ENCODE measurements at regions not wholly inside any gene's neighbourhood (a gene's known extent, or its start where the extent isn't known, plus 50 kb on each side); places are given as distances from the start of the nearest gene placed in this dataset.
"Not testable (repeated sequence)": the region's sequence is repeated elsewhere in the genome, so short reads cannot be mapped to it uniquely, and the experiment has no call there.

DNA sequence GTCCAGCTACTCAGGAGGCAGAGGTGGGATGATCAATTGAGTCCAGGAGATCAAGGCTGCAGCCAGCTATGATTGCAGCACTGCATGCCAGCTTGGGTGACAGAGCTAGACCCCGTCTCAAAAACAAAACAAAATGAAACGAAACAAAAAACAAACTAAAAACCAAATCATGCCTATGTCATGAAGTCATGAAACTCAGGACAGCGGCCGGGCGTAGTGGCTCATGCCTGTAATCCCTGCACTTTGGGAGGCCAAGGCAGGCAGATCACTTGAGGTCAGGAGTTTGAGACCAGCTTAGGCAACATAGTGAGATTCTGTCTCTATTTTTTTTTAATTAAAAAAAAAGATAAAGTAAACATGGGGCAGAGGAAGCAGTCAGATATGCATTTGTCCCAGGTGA is 472.6 kb downstream of the GOLGA6L6 start:
- H3K27me3 Mint-ChIP-seq; H4K20me1 ChIP-seq (ENCODE audit: control insufficient read depth, insufficient read depth, low read length, poor library complexity, severe bottlenecking); H3K9ac ChIP-seq (ENCODE audit: low read length); H3K4me1 ChIP-seq (ENCODE audit: control insufficient read depth in 2 of 2, insufficient read depth in 2 of 2, low read length in 2 of 2); H3K4me1 Mint-ChIP-seq; H3K79me2 ChIP-seq (ENCODE audit: control insufficient read depth, insufficient read depth, low read length); ATAC-seq (ENCODE audit: low read depth); intact Hi-C loops (cut with micrococcal nuclease); H3K27me3 ChIP-seq (replicated peaks in 1 of 4; ENCODE audit: control extremely low read depth in 1 of 4, control insufficient read depth in 3 of 4, insufficient read depth in 4 of 4, low read length in 3 of 4); POLR2A ChIA-PET; H3K27ac ChIP-seq (ENCODE audit: low read length in 2 of 2); H3K9me3 ChIP-seq (ENCODE audit: control extremely low read depth in 1 of 3, control insufficient read depth in 2 of 3, insufficient read depth in 1 of 3, low read length in 2 of 3); H3K4me2 ChIP-seq (replicated peaks; ENCODE audit: low read depth, low read length, poor library complexity, severe bottlenecking); H3K36me3 ChIP-seq (replicated peaks in 1 of 2; ENCODE audit: control extremely low read depth in 1 of 2, control insufficient read depth in 1 of 2, extremely low read depth in 1 of 2, insufficient read depth in 2 of 2, low read length in 1 of 2); CTCF ChIA-PET; DNase-seq; H3K4me3 Mint-ChIP-seq; H3K4me3 ChIP-seq (ENCODE audit: control extremely low read depth in 1 of 5, extremely low read depth in 1 of 5, insufficient read depth in 1 of 5, low read depth in 2 of 5, low read length in 4 of 5); H2AFZ ChIP-seq (ENCODE audit: insufficient read depth, low read depth, low read length, poor library complexity, severe bottlenecking); H3K9me3 Mint-ChIP-seq (ENCODE audit: insufficient read depth); H3K27ac Mint-ChIP-seq: not testable (repeated sequence)
- no CpG with 5 or more reads among the region's 5 CpGs for WGBS (ENCODE audit: insufficient coverage)

DNA sequence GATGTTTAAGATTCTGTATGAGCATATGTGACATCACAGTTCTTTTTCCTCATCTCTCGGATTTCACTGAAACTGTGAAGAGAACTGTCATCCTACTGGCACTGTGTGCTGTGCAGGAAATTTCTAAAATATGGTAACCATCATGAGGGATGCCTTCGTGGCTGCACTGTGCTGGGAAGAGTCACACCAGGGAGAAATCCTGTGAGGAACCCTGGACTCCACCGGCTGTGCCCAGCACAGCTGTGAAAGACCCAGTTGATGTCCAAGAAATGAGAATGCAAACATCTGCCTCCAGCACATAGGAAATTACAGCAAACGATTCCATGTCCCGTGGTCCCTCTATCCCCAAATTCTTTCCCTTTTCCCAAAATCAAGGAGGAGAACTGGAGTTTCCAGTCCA is 475.4 kb downstream of the GOLGA6L6 start:
- H2AFZ ChIP-seq (ENCODE audit: insufficient read depth, low read depth, low read length, poor library complexity, severe bottlenecking); H3K4me3 Mint-ChIP-seq; H3K4me1 Mint-ChIP-seq; H3K27me3 ChIP-seq (replicated peaks in 1 of 4; ENCODE audit: control extremely low read depth in 1 of 4, control insufficient read depth in 3 of 4, insufficient read depth in 4 of 4, low read length in 3 of 4); H3K27ac ChIP-seq (ENCODE audit: low read length in 2 of 2); H3K27ac Mint-ChIP-seq; H3K36me3 ChIP-seq (replicated peaks in 1 of 2; ENCODE audit: control extremely low read depth in 1 of 2, control insufficient read depth in 1 of 2, extremely low read depth in 1 of 2, insufficient read depth in 2 of 2, low read length in 1 of 2); DNase-seq; H3K4me2 ChIP-seq (replicated peaks; ENCODE audit: low read depth, low read length, poor library complexity, severe bottlenecking); H3K9me3 Mint-ChIP-seq (ENCODE audit: insufficient read depth); POLR2A ChIA-PET; intact Hi-C loops (cut with micrococcal nuclease); H4K20me1 ChIP-seq (ENCODE audit: control insufficient read depth, insufficient read depth, low read length, poor library complexity, severe bottlenecking); ATAC-seq (ENCODE audit: low read depth); H3K4me3 ChIP-seq (ENCODE audit: control extremely low read depth in 1 of 5, extremely low read depth in 1 of 5, insufficient read depth in 1 of 5, low read depth in 2 of 5, low read length in 4 of 5); H3K9ac ChIP-seq (ENCODE audit: low read length); H3K9me3 ChIP-seq (ENCODE audit: control extremely low read depth in 1 of 3, control insufficient read depth in 2 of 3, insufficient read depth in 1 of 3, low read length in 2 of 3); H3K4me1 ChIP-seq (ENCODE audit: control insufficient read depth in 2 of 2, insufficient read depth in 2 of 2, low read length in 2 of 2); CTCF ChIA-PET; H3K27me3 Mint-ChIP-seq; H3K79me2 ChIP-seq (ENCODE audit: control insufficient read depth, insufficient read depth, low read length): not testable (repeated sequence)
- WGBS (ENCODE audit: insufficient coverage), result 55% methylated on average over 2 of the region's 5 CpGs

DNA sequence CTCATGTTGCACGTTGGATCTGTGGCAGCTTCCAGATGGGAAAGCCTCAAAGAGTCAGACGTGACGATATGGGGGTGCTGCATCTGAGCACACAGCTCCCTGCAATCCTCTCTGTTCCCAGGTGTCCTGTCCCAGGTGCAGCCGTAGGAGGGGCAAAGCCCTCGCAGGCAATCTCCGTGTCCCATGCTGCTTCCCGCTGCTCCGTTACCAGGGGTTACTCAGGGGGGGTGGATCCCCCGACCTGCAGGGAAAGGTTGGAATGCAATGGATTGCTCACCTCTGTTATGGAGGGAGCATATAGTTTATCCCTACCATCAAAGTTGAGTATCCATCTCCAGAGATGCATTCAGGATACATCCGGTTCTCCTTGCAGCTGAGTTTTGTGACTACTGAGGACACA is 476.1 kb downstream of the GOLGA6L6 start:
- H3K9me3 ChIP-seq (ENCODE audit: control extremely low read depth in 1 of 3, control insufficient read depth in 2 of 3, insufficient read depth in 1 of 3, low read length in 2 of 3); H3K4me3 Mint-ChIP-seq; intact Hi-C loops (cut with micrococcal nuclease); H3K27me3 Mint-ChIP-seq; POLR2A ChIA-PET; CTCF ChIA-PET; H3K4me3 ChIP-seq (ENCODE audit: control extremely low read depth in 1 of 5, extremely low read depth in 1 of 5, insufficient read depth in 1 of 5, low read depth in 2 of 5, low read length in 4 of 5); H3K27ac ChIP-seq (ENCODE audit: low read length in 2 of 2); H3K4me2 ChIP-seq (replicated peaks; ENCODE audit: low read depth, low read length, poor library complexity, severe bottlenecking); H3K4me1 ChIP-seq (ENCODE audit: control insufficient read depth in 2 of 2, insufficient read depth in 2 of 2, low read length in 2 of 2); H3K4me1 Mint-ChIP-seq; H3K9me3 Mint-ChIP-seq (ENCODE audit: insufficient read depth); H2AFZ ChIP-seq (ENCODE audit: insufficient read depth, low read depth, low read length, poor library complexity, severe bottlenecking); H3K27me3 ChIP-seq (replicated peaks in 1 of 4; ENCODE audit: control extremely low read depth in 1 of 4, control insufficient read depth in 3 of 4, insufficient read depth in 4 of 4, low read length in 3 of 4); DNase-seq; H3K27ac Mint-ChIP-seq; H4K20me1 ChIP-seq (ENCODE audit: control insufficient read depth, insufficient read depth, low read length, poor library complexity, severe bottlenecking); ATAC-seq (ENCODE audit: low read depth); H3K79me2 ChIP-seq (ENCODE audit: control insufficient read depth, insufficient read depth, low read length); H3K9ac ChIP-seq (ENCODE audit: low read length); H3K36me3 ChIP-seq (replicated peaks in 1 of 2; ENCODE audit: control extremely low read depth in 1 of 2, control insufficient read depth in 1 of 2, extremely low read depth in 1 of 2, insufficient read depth in 2 of 2, low read length in 1 of 2): not testable (repeated sequence)
- 100% methylated on average over 2 of the region's 10 CpGs for WGBS (ENCODE audit: insufficient coverage)

DNA sequence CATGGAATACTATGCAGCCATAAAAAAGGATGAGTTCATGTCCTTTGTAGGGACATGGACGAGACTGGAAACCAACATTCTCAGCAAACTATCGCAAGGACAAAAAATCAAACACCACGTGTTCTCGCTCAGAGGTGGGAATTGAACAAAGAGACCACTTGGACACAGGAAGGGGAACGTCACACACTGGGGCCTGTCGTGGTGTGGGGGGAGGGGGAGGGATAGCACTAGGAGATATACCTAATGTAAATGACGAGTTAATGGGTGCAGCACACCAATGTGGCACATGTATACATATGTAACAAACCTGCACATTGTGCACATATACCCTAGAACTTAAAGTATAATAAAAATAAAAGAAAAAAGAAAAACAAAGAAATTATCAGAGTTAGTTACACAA is 478.4 kb downstream of the GOLGA6L6 start:
- H3K79me2 ChIP-seq (ENCODE audit: control insufficient read depth, insufficient read depth, low read length); ATAC-seq (ENCODE audit: low read depth); H3K4me3 ChIP-seq (ENCODE audit: control extremely low read depth in 1 of 5, extremely low read depth in 1 of 5, insufficient read depth in 1 of 5, low read depth in 2 of 5, low read length in 4 of 5); H3K27ac Mint-ChIP-seq; POLR2A ChIA-PET; H3K27me3 ChIP-seq (replicated peaks in 1 of 4; ENCODE audit: control extremely low read depth in 1 of 4, control insufficient read depth in 3 of 4, insufficient read depth in 4 of 4, low read length in 3 of 4); H3K4me1 Mint-ChIP-seq; H3K9me3 Mint-ChIP-seq (ENCODE audit: insufficient read depth); H3K9me3 ChIP-seq (ENCODE audit: control extremely low read depth in 1 of 3, control insufficient read depth in 2 of 3, insufficient read depth in 1 of 3, low read length in 2 of 3); H4K20me1 ChIP-seq (ENCODE audit: control insufficient read depth, insufficient read depth, low read length, poor library complexity, severe bottlenecking); DNase-seq; H3K4me2 ChIP-seq (replicated peaks; ENCODE audit: low read depth, low read length, poor library complexity, severe bottlenecking); H3K27ac ChIP-seq (ENCODE audit: low read length in 2 of 2); H3K4me1 ChIP-seq (ENCODE audit: control insufficient read depth in 2 of 2, insufficient read depth in 2 of 2, low read length in 2 of 2); H3K4me3 Mint-ChIP-seq; intact Hi-C loops (cut with micrococcal nuclease); H3K9ac ChIP-seq (ENCODE audit: low read length); CTCF ChIA-PET; H2AFZ ChIP-seq (ENCODE audit: insufficient read depth, low read depth, low read length, poor library complexity, severe bottlenecking); H3K36me3 ChIP-seq (replicated peaks in 1 of 2; ENCODE audit: control extremely low read depth in 1 of 2, control insufficient read depth in 1 of 2, extremely low read depth in 1 of 2, insufficient read depth in 2 of 2, low read length in 1 of 2); H3K27me3 Mint-ChIP-seq: not testable (repeated sequence)
- WGBS (ENCODE audit: insufficient coverage), result 70% methylated on average over 4 of the region's 7 CpGs
